Calu3 (cell line): ENCODE measurements at regions not wholly inside any gene's neighbourhood (a gene's known extent, or its start where the extent isn't known, plus 50 kb on each side); places are given as distances from the start of the nearest gene placed in this dataset.

ENCODE experiments used
- BruUV-seq: library from RNA; stranded (reverse); fragments of 400-500 nt; replicated peaks from 2 replicates; lab custom pipeline; 2021; lab: Mats Ljungman, UMichigan
- CTCF ChIA-PET: fragments of 300-600 bp; sonication (Branson Sonifier 250); formaldehyde crosslinking; loops from one replicate; lab custom pipeline; 2022; ENCODE audit warnings: antibody characterized with exemption; lab: Charles Lee
- DNase-seq: peaks from one replicate; pipeline ENCODE4 v3.0.0; 2022
- H3K27ac Mint-ChIP-seq: one replicate; pipeline ENCODE4 v1.8.0; 2022; ENCODE audit warnings: mixed read lengths; ENCODE audit not compliant: unreplicated experiment
- H3K27me3 Mint-ChIP-seq: one replicate; pipeline ENCODE4 v1.8.0; 2022; ENCODE audit warnings: mixed read lengths; ENCODE audit not compliant: unreplicated experiment
- H3K36me3 Mint-ChIP-seq: one replicate; pipeline ENCODE4 v1.8.0; 2022; ENCODE audit warnings: mild to moderate bottlenecking, moderate library complexity, mixed read lengths; ENCODE audit not compliant: insufficient read depth, unreplicated experiment
- H3K4me1 Mint-ChIP-seq: one replicate; pipeline ENCODE4 v1.8.0; 2022; ENCODE audit warnings: mild to moderate bottlenecking, low read depth, mixed read lengths; ENCODE audit not compliant: unreplicated experiment
- H3K4me3 Mint-ChIP-seq: one replicate; pipeline ENCODE4 v1.8.0; 2022; ENCODE audit warnings: mild to moderate bottlenecking, low read depth, moderate library complexity, mixed read lengths; ENCODE audit not compliant: unreplicated experiment
- H3K9me3 Mint-ChIP-seq: one replicate; pipeline ENCODE4 v1.8.0; 2022; ENCODE audit warnings: low read depth, mixed read lengths; ENCODE audit not compliant: unreplicated experiment
- intact Hi-C: fragments of 100-400 bp; cut with micrococcal nuclease; formaldehyde crosslinking; loops from one replicate; pipeline ENCODE4 v1.10.0; 2022; ENCODE audit not compliant: unreplicated experiment
- TF ChIP-seq, protein P1 (sequence below): fragments of 200-600 bp; IDR thresholded peaks from one replicate; pipeline ENCODE4 v1.8.0; 2022; ENCODE audit warnings: antibody characterized with exemption; ENCODE audit not compliant: unreplicated experiment

DNA sequence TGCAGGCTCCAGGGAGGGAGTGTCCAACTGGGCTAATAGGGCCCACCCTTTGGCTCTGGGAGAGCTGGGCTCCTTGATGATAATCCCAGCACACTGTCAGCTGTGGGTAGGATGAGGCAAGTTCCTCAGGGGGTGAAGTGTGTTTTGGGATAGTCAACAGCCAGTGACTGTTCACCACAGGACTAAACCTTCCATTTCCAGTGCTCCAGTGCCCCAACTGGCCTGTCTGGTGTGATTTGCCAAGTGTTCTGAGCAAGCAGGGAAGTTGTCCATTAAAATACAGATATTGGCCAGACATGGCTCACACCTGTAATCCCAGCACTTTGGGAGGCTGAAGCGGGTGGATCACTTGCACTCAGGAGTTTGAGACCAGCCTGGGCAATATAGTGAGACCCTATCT is 150.9 kb downstream of the TM9SF2 start:
- Mint-ChIP-seq H3K36me3 (peaks cover 8% of the 10 kb centered on the region), H3K27ac (no peak overlapping the region), H3K9me3 (no peaks in the 10 kb centered on the region), H3K27me3 (no peaks in the 10 kb centered on the region), H3K4me3 (no peak overlapping the region), H3K4me1 (no peaks in the 10 kb centered on the region)
- intact Hi-C loops, result loop anchor here (10.0 kb wide), 2 partner anchors 323 to 863 kb away; partner anchors contain the start of gene ZIC5
- CTCF ChIA-PET, result no interaction called here
- TF ChIP-seq, protein P1, sequence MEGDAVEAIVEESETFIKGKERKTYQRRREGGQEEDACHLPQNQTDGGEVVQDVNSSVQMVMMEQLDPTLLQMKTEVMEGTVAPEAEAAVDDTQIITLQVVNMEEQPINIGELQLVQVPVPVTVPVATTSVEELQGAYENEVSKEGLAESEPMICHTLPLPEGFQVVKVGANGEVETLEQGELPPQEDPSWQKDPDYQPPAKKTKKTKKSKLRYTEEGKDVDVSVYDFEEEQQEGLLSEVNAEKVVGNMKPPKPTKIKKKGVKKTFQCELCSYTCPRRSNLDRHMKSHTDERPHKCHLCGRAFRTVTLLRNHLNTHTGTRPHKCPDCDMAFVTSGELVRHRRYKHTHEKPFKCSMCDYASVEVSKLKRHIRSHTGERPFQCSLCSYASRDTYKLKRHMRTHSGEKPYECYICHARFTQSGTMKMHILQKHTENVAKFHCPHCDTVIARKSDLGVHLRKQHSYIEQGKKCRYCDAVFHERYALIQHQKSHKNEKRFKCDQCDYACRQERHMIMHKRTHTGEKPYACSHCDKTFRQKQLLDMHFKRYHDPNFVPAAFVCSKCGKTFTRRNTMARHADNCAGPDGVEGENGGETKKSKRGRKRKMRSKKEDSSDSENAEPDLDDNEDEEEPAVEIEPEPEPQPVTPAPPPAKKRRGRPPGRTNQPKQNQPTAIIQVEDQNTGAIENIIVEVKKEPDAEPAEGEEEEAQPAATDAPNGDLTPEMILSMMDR, result no peak
- DNase-seq, result no peak
- BruUV-seq, result no TSS peak

DNA sequence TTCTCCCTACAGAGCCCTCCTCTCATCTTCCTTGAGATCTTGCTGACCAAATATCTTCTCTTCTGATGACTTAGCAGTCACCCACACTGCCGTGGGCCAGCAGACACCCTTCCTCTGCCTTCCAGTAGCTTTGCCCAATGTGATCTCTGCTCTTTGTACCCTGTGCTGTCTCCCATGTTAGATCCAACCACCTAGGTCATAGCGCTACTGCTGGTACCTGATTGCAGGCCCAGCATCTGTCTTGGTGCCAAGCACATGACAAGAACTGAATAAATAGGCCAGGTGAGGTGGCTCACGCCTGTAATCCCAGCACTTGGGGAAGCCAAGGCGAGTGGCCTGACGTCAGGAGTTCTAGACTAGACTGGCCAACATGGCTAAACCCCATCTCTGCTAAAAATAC is 149.7 kb downstream of the TM9SF2 start:
- intact Hi-C loops, result loop anchor here (10.0 kb wide), 2 partner anchors 324 to 864 kb away; partner anchors contain the start of gene ZIC5
- Mint-ChIP-seq H3K4me3 (no peak overlapping the region), H3K27me3 (no peaks in the 10 kb centered on the region), H3K4me1 (no peaks in the 10 kb centered on the region), H3K27ac (no peak overlapping the region), H3K9me3 (no peaks in the 10 kb centered on the region), H3K36me3 (peaks cover 8% of the 10 kb centered on the region)
- TF ChIP-seq, protein P1, result no peak
- BruUV-seq, result no TSS peak
- DNase-seq, result no peak
- CTCF ChIA-PET, result no interaction called here

DNA sequence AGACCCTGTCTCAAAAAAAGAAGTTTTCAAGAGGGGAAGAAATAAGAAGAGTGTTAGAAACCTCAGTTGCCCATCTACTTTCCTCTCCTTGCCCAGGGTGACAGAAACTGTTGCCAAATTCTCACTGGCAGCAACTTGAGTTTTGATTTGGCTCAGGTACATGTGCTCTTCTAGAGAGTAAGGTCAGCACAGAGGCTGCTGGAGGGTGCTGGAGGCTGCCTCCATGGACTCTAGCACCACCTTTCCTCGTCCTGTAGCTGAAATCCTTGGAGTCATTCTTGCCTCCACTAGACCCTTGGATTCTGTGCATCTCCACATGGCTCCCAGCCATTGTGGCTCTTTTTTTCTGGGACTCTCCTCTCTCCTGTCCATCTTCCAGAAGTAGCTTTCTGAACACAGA is 149.1 kb downstream of the TM9SF2 start:
- no peaks in the 10 kb centered on the region for H3K27me3 Mint-ChIP-seq
- H3K27ac Mint-ChIP-seq, result no peak overlapping the region
- H3K9me3 Mint-ChIP-seq, result no peaks in the 10 kb centered on the region
- no peak for DNase-seq
- CTCF ChIA-PET, result no interaction called here
- BruUV-seq, result no TSS peak
- H3K4me1 Mint-ChIP-seq, result no peaks in the 10 kb centered on the region
- intact Hi-C loops, result loop anchor here (10.0 kb wide), 2 partner anchors 324 to 864 kb away; partner anchors contain the start of gene ZIC5
- no peak overlapping the region for H3K4me3 Mint-ChIP-seq
- TF ChIP-seq, protein P1, result no peak
- peaks cover 5% of the 10 kb centered on the region for H3K36me3 Mint-ChIP-seq

DNA sequence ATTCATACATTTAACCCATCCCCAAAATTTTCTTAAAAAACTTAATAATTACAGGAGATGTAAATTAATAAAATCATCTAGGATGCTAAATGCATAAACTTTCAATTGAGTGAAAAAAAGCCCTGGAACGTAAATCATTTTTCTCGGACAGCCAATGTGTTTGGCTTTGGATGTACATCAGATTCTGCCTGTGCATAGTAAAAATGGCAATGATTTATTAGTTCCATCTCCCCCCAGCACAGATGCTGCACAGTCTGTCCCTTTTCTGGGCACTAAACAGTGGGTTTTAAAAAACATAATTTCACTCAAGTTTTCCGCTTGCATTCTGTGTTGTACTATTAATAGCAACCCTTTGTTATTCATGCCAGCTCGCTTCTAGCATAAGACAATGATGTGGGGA is 147.7 kb downstream of the TM9SF2 start:
- no peak overlapping the region for H3K4me3 Mint-ChIP-seq
- H3K9me3 Mint-ChIP-seq, result no peaks in the 10 kb centered on the region
- CTCF ChIA-PET, result no interaction called here
- DNase-seq, result no peak
- H3K27ac Mint-ChIP-seq, result no peak overlapping the region
- intact Hi-C loops, result no loop called here
- no TSS peak for BruUV-seq
- TF ChIP-seq, protein P1, result no peak
- no peaks in the 10 kb centered on the region for H3K36me3 Mint-ChIP-seq
- H3K4me1 Mint-ChIP-seq, result no peaks in the 10 kb centered on the region
- no peaks in the 10 kb centered on the region for H3K27me3 Mint-ChIP-seq
